SK-N-SH treated with all-trans-retinoic acid at 6 μM for 48 hours (cell line): ENCODE measurements at regions not wholly inside any gene's neighbourhood (a gene's known extent, or its start where the extent isn't known, plus 50 kb on each side); places are given as distances from the start of the nearest gene placed in this dataset.

ENCODE experiments used
- ESRRG ChIP-seq: fragments of 250-450 bp; sonication (Bioruptor Pico); IDR thresholded peaks from 2 replicates; pipeline ENCODE4 v1.6.1; 2021; ENCODE audit warnings: mild to moderate bottlenecking
- ISL1 ChIP-seq: fragments of 250-450 bp; sonication (Bioruptor Pico); IDR thresholded peaks from 2 replicates; pipeline ENCODE4 v2.1.2; 2022; ENCODE audit warnings: mild to moderate bottlenecking, moderate library complexity
- OSR1 ChIP-seq: fragments of 250-450 bp; sonication (Bioruptor Pico); IDR thresholded peaks from 2 replicates; pipeline ENCODE4 v1.8.0; 2022; ENCODE audit warnings: moderate library complexity, mild to moderate bottlenecking, inconsistent platforms
- SNAI2 ChIP-seq: fragments of 250-450 bp; sonication (Bioruptor Pico); IDR thresholded peaks from 2 replicates; pipeline ENCODE4 v1.5.0; 2020; ENCODE audit warnings: mild to moderate bottlenecking, moderate library complexity
- TOX ChIP-seq: fragments of 250-450 bp; sonication (Bioruptor Pico); IDR thresholded peaks from 2 replicates; pipeline ENCODE4 v1.8.0; 2021; ENCODE audit warnings: mild to moderate bottlenecking, moderate library complexity, borderline replicate concordance
- ZFP3 ChIP-seq: fragments of 250-450 bp; sonication (Bioruptor Pico); IDR thresholded peaks from 2 replicates; pipeline ENCODE4 v1.5.0; 2020; ENCODE audit warnings: mild to moderate bottlenecking, moderate library complexity
- ZNF70 ChIP-seq: fragments of 450-650 bp; formaldehyde crosslinking; IDR thresholded peaks from 2 replicates; pipeline ENCODE4 v1.5.0; 2020; ENCODE audit warnings: mild to moderate bottlenecking, moderate library complexity

DNA sequence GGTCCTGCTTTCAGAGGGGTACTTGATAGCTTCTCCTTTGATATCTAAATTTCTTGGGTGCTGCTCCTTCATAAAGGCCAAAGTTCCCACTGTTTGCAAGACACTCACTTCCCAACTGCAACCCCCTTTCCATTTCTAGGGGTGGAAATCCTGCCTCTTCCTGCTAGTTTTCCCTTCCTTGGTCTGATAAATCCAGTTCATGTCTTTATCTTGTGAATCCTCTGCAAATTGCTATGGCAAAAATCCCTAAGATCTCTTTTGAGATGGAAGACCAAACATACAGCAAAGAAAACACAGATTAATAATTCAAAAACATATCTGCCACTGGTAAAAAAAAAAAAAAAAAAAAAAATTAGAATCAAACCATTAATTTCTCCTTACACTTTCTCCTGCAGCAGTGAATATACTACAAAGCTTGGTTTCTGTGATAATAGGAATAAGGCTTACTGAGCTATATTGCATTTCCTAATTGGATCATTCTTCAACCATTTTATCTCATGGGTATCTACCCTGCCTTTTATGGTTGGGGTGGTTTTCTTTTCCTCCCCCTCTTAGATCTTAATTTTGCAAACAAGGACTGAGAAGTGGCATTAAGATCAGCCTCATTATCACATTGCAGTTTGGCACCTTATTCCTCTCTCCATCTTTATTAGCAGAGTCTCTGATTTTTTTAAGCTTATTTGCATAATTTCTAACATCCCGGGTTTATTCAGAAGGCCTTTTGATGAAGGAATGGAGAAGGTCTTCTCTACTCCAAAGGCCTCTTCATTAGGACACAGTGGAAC is 439.1 kb downstream of the XYLT1 start:
- TF ChIP-seq ZNF70 (CRISPR knock-in tag) (no peak), TOX (CRISPR knock-in tag) (no peak), OSR1 (no peak), ZFP3 (CRISPR knock-in tag) (no peak), SNAI2 (no peak), ESRRG (no peak), ISL1 (CRISPR knock-in tag) (no peak)
